Activated T-cell treated with anti-CD3 and anti-CD28 coated beads, Interleukin-2, amount 50 U/mL, for 24 hours (primary cell): ENCODE measurements at regions not wholly inside any gene's neighbourhood (a gene's known extent, or its start where the extent isn't known, plus 50 kb on each side); places are given as distances from the start of the nearest gene placed in this dataset.

Source experiments
- DNase-seq: peaks from one replicate; pipeline ENCODE4 v3.0.0-alpha.2; 2020
- H3K27ac Mint-ChIP-seq: 2 replicates; pipeline ENCODE4 v1.8.0; 2020; ENCODE audit warnings: mild to moderate bottlenecking, mixed read lengths
- H3K27me3 Mint-ChIP-seq: 2 replicates; pipeline ENCODE4 v1.8.0; 2020; ENCODE audit warnings: mixed read lengths
- H3K36me3 Mint-ChIP-seq: 2 replicates; pipeline ENCODE4 v1.8.0; 2020; ENCODE audit warnings: low read depth, mixed read lengths
- H3K4me1 Mint-ChIP-seq: 2 replicates; pipeline ENCODE4 v1.8.0; 2020; ENCODE audit warnings: low read depth, mixed read lengths
- H3K4me3 Mint-ChIP-seq: 2 replicates; pipeline ENCODE4 v1.8.0; 2020; ENCODE audit warnings: mild to moderate bottlenecking, moderate library complexity, mixed read lengths
- H3K9me3 Mint-ChIP-seq: 2 replicates; pipeline ENCODE4 v1.8.0; 2020; ENCODE audit warnings: mixed read lengths

DNA sequence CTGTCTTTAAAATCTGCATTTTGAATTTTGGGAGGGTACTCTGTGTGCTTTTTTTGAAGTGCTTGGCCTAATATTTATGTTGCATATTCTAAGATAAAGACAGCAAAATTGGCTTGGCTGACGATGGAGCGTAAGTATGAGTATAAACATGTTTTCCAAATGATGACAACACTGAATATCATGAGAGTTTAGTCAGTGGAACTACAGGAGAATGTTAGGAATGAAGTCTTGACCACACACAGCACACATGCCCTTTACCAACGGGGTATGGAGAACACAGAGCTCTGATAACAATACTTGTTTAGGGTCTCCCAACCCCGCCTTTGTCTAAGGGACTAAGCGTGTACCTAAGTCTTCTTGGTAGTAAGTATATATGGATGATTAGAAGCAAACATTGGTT lies 253.9 kb upstream of the FZD8 start:
- H3K27ac Mint-ChIP-seq = no peak overlapping the region
- no peaks in the 10 kb centered on the region for H3K36me3 Mint-ChIP-seq
- no peak overlapping the region for H3K4me3 Mint-ChIP-seq
- H3K9me3 Mint-ChIP-seq = peaks cover 4% of the 10 kb centered on the region
- no peaks in the 10 kb centered on the region for H3K4me1 Mint-ChIP-seq
- DNase-seq = no peak
- no peaks in the 10 kb centered on the region for H3K27me3 Mint-ChIP-seq

DNA sequence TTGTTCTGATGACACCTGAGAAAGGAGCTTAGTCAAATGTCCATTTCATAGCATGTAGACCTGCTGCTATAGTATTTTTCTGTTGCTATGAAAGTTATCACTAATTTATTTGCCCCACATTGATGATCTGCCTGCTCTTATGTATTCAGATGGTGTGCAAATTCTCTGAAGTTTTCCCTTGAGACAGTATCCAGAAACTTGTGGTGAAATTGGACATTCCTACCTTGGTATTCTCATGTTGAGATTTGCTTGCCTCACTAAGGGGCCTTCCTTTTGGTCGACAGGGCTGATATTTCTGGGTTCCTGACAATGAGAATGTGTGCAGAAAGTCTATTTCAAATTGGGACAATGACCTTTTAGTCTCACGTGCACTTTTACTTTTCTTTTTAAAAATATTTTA lies 253.2 kb upstream of the FZD8 start:
- H3K27me3 Mint-ChIP-seq = no peaks in the 10 kb centered on the region
- no peaks in the 10 kb centered on the region for H3K4me1 Mint-ChIP-seq
- H3K36me3 Mint-ChIP-seq = no peaks in the 10 kb centered on the region
- no peak overlapping the region for H3K27ac Mint-ChIP-seq
- H3K9me3 Mint-ChIP-seq = peaks cover 4% of the 10 kb centered on the region
- no peak for DNase-seq
- H3K4me3 Mint-ChIP-seq = no peak overlapping the region

DNA sequence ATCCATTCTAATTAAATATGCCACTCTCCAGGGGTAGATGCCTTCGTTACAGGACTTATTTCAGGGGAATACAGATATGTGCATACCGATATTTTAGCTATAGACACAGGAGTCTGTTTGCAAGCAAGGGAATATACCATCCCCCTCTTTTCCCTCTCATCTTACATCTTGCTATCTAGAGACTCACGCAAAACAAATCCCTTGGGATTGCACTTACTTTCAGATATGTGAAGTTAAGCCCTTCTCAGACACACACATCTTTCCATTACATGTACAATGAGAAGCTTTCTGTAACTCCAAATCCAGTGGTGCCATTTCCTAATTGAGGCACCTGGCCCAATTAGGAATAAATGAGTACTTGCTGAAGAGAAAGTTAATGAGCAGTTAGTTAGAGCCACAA lies 250.4 kb upstream of the FZD8 start:
- H3K36me3 Mint-ChIP-seq = no peaks in the 10 kb centered on the region
- H3K4me3 Mint-ChIP-seq = no peak overlapping the region
- H3K9me3 Mint-ChIP-seq = peaks cover 4% of the 10 kb centered on the region
- H3K4me1 Mint-ChIP-seq = no peaks in the 10 kb centered on the region
- DNase-seq = no peak
- H3K27ac Mint-ChIP-seq = no peak overlapping the region
- no peaks in the 10 kb centered on the region for H3K27me3 Mint-ChIP-seq

DNA sequence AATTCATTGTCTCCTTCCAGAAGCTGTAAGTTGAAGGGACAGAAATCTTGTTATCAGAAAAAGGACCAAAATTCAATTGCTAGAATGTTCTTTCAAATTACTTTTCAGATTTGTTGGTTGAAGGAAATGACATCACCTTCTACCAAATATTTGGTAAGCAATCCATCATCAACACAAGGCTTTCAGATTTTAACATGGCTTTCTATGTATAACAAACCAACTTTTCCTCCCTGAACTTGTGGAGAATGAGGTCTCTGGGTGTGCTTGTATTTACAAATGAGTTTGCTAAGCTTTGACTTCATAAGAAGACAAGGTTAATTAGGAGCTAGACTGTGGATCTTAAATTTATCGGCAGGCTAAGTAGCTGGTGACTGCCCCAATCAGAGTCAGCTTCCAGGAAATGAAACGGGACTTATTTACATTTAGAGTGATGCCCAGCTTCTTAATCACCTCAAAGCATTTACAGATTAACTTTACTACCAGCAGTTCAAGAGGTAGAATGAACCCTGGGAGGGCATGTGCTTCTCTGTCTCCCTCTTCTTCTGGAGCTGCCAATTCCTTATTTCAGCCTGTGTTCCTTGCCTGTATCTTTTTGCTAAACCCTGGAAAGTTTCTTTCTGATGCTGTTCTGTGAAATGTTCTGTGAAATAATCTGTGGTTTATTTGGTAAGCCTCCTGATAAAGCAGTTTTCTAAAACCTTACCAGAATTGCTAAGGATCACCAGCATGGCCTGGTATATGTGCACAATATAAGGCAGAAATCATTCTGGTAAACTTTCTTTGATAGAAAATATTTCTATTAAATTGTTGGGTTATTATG lies 248.8 kb upstream of the FZD8 start:
- no peak overlapping the region for H3K4me3 Mint-ChIP-seq
- H3K4me1 Mint-ChIP-seq = no peaks in the 10 kb centered on the region
- DNase-seq = no peak
- no peaks in the 10 kb centered on the region for H3K36me3 Mint-ChIP-seq
- H3K27ac Mint-ChIP-seq = no peak overlapping the region
- H3K9me3 Mint-ChIP-seq = peaks cover 2% of the 10 kb centered on the region
- H3K27me3 Mint-ChIP-seq = no peaks in the 10 kb centered on the region

DNA sequence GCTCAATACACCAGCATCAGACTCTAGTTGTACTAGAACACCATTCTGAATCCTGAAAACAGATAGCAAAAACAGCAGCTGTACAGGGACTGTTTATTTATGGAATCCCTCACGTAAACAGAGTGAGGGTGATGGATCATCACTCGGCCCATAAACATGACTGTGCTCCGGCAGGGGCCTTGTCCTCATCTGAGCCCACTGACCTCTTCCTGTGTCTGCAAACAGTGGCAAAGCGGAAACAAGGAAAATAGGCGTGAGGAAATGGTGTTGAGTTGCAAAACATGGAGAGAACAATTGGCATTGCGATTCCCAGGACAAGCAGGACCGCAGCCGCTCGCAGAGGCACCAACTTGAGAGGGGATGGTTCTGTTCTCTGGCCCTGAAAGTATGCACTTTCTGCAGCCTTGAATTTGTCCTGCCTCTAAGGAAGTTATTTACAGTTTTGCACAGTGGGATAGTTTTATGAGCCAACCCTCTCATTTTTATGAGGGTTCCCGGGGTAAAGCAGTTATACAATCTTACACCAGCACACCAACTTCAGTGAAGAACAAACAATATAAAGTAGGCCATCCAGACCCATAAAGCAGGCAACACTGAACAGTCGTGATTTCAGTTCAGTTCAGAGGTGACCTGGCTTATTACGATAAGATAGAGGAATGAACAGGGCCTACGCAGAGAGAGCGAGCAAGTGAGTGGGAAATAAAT lies 248.0 kb upstream of the FZD8 start:
- no peaks in the 10 kb centered on the region for H3K4me1 Mint-ChIP-seq
- DNase-seq = no peak
- no peaks in the 10 kb centered on the region for H3K27me3 Mint-ChIP-seq
- H3K4me3 Mint-ChIP-seq = no peak overlapping the region
- H3K9me3 Mint-ChIP-seq = peaks cover 2% of the 10 kb centered on the region
- no peak overlapping the region for H3K27ac Mint-ChIP-seq
- no peaks in the 10 kb centered on the region for H3K36me3 Mint-ChIP-seq

DNA sequence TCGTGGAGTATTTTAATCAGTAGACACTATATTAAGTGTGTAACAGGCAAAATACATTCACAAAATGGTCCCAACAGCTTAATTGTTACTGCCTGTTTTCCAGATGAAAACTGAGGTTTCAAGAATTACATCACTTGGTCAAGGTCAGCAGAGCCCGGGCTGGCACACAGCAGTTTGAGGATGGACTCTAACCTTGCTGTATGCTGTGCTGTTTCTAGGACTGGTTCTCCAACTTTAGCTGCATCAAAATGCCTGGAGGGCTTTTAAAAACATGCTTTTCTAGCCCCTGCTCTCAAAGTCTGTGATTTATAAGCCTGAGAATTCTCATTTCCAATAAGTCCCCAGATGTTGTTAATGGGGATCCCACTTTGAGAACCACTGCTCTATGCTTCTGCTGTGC lies 247.1 kb upstream of the FZD8 start:
- Mint-ChIP-seq H3K4me3 (no peak overlapping the region), H3K36me3 (no peaks in the 10 kb centered on the region), H3K4me1 (no peaks in the 10 kb centered on the region), H3K9me3 (no peaks in the 10 kb centered on the region), H3K27me3 (no peaks in the 10 kb centered on the region), H3K27ac (no peak overlapping the region)
- no peak for DNase-seq

DNA sequence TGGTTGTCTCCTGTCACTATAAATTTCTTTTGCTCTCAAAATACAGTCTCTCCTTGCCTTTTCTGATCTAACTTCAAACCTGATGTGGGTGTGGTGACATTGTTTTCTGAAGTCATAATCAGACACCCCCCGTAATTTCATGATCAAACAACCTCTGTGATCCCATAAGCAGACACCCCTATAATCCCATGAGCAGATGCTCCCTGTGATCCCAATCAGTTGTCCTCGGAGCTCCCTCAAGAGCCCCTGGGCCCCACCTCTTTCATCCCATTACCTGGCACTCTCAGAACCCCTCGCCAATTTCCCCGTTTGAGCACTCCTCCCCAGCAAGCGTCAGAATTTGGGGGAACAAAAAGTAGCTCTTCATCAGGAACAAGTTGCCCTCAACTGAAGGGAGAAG lies 246.3 kb upstream of the FZD8 start:
- no peak for DNase-seq
- Mint-ChIP-seq H3K4me1 (no peaks in the 10 kb centered on the region), H3K27me3 (no peaks in the 10 kb centered on the region), H3K4me3 (no peak overlapping the region), H3K36me3 (no peaks in the 10 kb centered on the region), H3K9me3 (no peaks in the 10 kb centered on the region), H3K27ac (no peak overlapping the region)

DNA sequence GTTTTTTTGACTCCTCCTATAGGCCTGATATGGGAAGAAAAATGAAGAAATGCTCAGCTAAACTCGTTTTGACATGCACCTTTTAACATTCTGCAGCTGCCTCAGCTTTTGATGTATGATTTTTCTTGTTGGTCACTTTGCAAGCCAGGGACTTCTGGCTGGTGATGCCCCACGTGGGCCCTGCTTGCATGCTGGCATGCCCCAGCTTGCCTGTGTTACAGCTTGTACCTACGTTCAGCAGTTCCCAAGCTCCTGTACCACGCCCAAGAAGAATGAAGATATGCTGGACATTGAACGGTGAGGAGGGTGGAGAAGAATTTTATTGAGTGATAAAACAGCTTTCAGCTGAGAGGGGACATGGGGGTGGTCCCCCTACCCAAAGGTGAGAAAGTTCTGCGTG lies 245.6 kb upstream of the FZD8 start:
- H3K9me3 Mint-ChIP-seq = no peaks in the 10 kb centered on the region
- H3K4me1 Mint-ChIP-seq = no peaks in the 10 kb centered on the region
- H3K27me3 Mint-ChIP-seq = no peaks in the 10 kb centered on the region
- no peak for DNase-seq
- H3K27ac Mint-ChIP-seq = no peak overlapping the region
- no peaks in the 10 kb centered on the region for H3K36me3 Mint-ChIP-seq
- no peak overlapping the region for H3K4me3 Mint-ChIP-seq

DNA sequence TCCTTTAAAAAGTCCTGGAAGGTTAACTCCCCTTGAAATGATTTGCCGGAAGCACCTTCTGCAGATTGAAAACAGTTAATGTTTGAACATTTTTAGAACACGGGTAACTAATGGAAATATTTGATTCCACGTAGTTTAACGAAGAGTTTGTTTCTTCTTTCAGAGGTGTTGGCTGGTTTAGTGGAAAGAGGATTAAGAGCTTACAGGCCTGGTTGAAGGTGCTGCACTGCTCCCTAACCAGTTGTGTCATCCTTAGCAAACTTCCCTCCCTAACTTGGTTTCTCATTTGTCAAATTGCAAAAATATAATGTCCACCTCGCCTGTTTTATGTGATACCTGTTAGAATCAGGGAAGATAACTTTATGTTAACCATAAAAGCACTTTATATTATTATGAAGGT lies 243.0 kb upstream of the FZD8 start:
- Mint-ChIP-seq H3K9me3 (no peaks in the 10 kb centered on the region), H3K27ac (no peak overlapping the region), H3K27me3 (no peaks in the 10 kb centered on the region), H3K36me3 (no peaks in the 10 kb centered on the region), H3K4me1 (no peaks in the 10 kb centered on the region), H3K4me3 (no peak overlapping the region)
- no peak for DNase-seq

DNA sequence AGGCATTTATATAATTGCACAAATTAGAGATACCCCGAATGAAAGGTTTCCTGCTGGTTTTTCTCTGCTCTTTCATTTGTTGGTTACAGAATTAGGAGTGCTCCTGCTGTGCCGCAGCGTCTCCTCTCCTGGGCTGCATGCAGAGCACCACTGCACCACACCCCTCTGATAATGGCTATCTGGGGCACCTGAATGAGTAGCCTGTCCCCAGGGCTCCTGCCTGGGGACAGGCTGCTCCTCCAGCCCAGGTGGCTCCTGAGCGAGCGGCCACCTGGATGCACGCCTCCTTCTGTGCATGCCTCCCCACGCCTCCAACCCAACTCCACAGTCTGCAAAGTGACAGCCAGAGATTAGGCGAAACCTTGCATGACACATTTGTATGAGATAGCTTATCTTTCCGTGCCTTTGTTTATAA lies 242.6 kb upstream of the FZD8 start:
- H3K4me3 Mint-ChIP-seq = no peak overlapping the region
- no peak for DNase-seq
- no peaks in the 10 kb centered on the region for H3K9me3 Mint-ChIP-seq
- H3K36me3 Mint-ChIP-seq = no peaks in the 10 kb centered on the region
- H3K27ac Mint-ChIP-seq = no peak overlapping the region
- no peaks in the 10 kb centered on the region for H3K27me3 Mint-ChIP-seq
- no peaks in the 10 kb centered on the region for H3K4me1 Mint-ChIP-seq

DNA sequence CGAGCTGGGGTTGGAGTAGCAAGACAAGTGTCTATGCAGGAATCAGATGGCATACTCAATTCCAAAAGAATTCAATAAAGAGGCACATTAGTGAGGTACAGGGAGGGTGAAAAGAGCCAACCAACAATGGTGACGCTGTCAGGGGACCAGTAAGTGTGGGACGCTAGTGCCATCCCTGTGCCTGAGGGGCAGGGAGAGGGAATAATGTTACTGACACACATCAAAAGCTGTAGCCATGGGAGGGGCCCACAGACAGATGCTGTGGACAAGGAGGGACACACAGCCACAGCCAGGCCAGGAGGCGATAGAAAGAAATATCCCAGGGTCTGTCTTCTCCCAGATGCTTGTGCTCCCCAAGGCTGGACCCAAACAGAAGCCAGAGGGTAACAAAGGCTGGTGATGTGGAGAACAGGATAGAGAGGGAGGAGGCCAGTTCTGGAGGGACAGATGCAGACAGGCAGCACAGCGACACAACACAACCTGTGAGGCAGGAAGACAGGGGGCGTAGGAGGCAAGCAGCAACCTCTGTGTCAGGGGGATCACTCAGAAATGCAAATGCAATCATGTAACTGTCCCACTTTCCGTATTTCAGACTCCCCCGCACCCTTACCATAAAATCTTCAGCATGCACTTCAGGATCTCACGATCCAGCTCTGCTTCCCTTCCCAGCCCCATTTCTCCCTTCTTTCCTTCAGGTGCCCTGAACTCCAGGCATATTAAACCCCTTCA lies 240.5 kb upstream of the FZD8 start:
- no peak overlapping the region for H3K4me3 Mint-ChIP-seq
- no peak for DNase-seq
- no peaks in the 10 kb centered on the region for H3K9me3 Mint-ChIP-seq
- H3K27ac Mint-ChIP-seq = no peak overlapping the region
- H3K36me3 Mint-ChIP-seq = no peaks in the 10 kb centered on the region
- H3K27me3 Mint-ChIP-seq = no peaks in the 10 kb centered on the region
- H3K4me1 Mint-ChIP-seq = no peaks in the 10 kb centered on the region

DNA sequence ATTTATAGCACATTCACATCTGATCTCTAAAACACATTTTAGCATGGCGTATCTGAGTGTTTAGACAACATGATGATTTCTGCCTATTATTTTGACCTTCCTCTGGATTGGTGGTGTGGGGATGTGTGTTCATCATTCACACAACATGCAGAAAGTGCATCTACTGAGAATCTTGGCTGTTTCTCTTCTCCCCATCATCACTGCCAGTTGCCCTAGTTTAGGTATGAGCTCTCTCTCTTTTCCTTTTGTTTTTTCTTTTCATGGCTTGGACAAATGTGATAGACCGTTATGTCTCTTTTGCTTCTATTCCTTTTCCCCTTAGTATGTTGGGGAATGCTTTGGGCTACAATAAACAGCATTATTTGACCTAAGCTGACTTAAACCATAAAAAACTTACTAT lies 239.2 kb upstream of the FZD8 start:
- Mint-ChIP-seq H3K9me3 (no peaks in the 10 kb centered on the region), H3K36me3 (no peaks in the 10 kb centered on the region), H3K27me3 (no peaks in the 10 kb centered on the region), H3K4me3 (no peak overlapping the region), H3K4me1 (no peaks in the 10 kb centered on the region), H3K27ac (no peak overlapping the region)
- DNase-seq = no peak

DNA sequence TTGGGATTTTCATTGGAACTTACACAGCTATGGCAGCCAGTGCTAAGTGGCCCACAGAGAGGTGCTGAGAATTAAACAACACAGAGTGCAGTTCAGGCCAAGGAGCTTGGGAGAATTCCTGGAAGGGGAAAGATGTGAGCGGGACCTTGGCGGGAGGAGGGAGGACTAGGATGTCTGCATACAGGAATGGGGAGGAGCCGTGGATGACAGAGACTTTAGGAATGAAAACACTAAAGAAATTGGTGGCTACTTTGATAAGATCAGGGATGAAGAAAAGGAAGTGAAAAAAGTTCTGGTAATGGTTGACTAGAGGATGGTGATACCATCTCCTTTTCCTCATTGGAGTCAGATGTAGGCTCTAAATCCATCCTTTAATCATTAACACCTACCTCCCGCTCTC lies 234.2 kb upstream of the FZD8 start:
- Mint-ChIP-seq H3K9me3 (no peaks in the 10 kb centered on the region), H3K27me3 (no peaks in the 10 kb centered on the region), H3K4me3 (no peak overlapping the region), H3K27ac (no peak overlapping the region), H3K4me1 (no peaks in the 10 kb centered on the region), H3K36me3 (no peaks in the 10 kb centered on the region)
- DNase-seq = no peak

DNA sequence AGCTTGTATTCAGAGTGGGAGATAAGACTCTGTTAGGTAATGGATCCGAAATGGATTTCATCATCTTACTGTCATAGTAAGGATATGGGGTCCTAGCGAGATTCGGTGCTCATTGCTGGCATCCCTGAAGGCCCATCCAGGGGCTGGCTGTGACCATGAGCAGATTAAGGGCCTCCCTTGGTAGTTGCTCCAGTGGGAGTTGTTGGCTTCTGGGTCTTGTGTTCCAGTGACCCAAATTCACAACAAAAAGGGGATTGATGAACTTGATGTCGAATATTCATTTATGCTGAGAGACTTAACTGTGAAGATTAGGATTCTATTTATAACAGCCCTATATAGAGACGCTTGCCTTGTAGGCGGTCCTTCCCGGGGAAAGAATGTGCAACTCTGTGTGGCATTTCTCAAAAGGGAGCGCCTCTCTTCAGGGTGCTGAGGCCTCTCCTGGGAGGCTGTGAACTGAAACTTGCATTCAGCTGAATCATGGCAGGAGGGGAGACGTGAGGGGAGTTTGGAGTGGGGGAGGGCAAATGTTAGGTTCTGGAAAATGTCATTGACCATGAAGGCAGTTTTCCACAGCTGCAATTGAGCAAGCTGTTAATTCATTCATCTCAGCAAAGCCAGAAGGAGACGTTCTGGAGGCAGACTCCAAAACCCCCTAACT lies 233.1 kb upstream of the FZD8 start:
- H3K9me3 Mint-ChIP-seq = no peaks in the 10 kb centered on the region
- H3K27me3 Mint-ChIP-seq = no peaks in the 10 kb centered on the region
- DNase-seq = no peak
- H3K4me1 Mint-ChIP-seq = no peaks in the 10 kb centered on the region
- no peaks in the 10 kb centered on the region for H3K36me3 Mint-ChIP-seq
- H3K4me3 Mint-ChIP-seq = no peak overlapping the region
- no peak overlapping the region for H3K27ac Mint-ChIP-seq
